Stimulated activated CD8-positive, alpha-beta memory T cell treated with anti-CD3 and anti-CD28 coated beads, Interleukin-4, amount 100 ng/mL, for 4 hours (primary cell): ENCODE measurements at regions not wholly inside any gene's neighbourhood (a gene's known extent, or its start where the extent isn't known, plus 50 kb on each side); places are given as distances from the start of the nearest gene placed in this dataset.
"Not testable (repeated sequence)": the region's sequence is repeated elsewhere in the genome, so short reads cannot be mapped to it uniquely, and the experiment has no call there.

ENCODE experiments used
- DNase-seq, 2 donors: peaks; one replicate each; pipeline ENCODE4 v3.0.0-alpha.2; 2020; ENCODE audit warnings: low read depth in 2 of 2, low spot score in 1 of 2

DNA sequence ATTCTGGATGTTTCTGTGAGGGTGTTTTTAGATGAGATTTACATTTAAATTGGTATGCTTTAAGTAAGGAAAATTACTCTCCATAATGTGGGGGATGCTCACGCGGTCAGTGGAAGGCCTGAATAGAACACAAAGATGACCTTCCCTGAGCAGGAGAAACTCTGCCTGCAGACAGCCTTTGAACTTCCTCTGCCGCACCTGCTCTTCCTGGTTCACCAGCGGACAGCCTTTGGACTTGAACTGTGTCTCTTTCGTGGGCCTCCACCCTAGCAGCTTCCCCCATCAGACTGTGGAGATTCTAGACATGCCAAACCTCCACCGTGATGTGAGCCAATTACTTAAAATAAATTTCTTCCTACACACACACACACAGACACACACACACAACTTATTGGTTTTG lies 210.7 kb downstream of the EFCAB11 start:
- no peak for DNase-seq

- DNase-seq = no peak
These were observed 214.3 kb downstream of the EFCAB11 start for GRCh38 chr14:89740241-89740640.

GRCh38 chr14:89736881-89737280 lies 217.6 kb downstream of the EFCAB11 start:
- no peak for DNase-seq

DNA sequence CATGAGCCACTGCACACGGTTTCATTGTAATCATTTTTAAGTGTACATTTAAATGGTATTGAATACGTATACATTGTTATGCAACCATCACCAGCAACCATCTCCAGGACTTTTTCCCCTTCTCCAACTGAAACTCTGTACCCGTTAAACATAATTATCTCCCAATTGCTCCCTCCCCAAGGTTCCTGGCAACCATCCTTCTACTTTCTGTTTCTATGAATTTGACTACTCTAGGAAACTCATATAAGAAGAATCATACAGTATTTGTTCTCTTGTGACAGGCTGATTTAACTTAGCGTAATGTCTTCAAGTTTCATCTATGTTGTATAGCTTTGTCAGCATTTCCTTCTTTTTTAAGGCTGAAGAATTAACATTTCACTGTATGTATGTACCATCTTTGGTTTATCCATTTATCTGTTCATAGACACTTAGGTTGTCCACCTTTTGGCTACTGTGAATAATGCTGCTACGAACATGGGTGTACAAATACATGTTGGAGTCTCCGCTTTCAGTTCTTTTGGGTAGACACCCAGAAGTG lies 223.1 kb downstream of the EFCAB11 start:
- no peak for DNase-seq

DNA sequence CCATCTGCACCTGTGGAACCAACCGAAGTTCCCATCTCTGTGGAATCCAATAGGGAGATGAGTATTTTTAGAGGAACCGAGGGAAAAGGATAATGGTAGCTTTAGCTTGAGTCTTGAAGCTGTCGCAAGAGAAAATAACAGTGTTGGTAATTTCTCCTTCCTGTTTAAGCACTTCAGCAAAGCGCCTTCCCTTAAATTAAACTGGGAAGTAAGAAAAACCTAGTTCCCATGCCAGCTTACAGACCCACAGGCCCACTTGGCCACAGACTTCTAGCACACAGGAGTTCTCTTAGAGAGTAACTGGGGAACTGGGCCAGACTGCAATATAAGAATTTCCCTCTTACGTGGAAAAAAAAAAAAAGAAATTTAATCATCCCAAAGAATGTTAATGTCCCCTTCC lies 223.8 kb downstream of the EFCAB11 start:
- no peak for DNase-seq

DNA sequence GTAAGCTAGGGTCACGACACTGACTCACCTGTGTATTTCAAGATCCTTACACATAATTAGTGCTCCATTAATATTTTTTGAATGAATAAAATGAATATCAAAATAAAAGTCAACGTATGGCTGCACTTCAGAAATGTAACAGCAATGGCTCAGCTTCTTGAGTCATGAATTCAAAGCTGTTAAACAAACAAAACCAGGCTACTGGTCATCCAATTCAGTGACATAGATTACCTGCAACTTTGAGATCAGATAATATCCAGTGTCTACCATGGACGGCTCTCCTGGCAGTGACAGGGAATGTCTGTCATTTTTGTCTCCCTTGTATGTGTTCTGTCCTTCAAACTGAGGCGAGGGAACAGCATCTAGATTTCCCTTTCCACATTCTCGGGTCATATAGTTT lies 225.6 kb downstream of the EFCAB11 start:
- no peak for DNase-seq

- DNase-seq = not testable (repeated sequence)
These were observed 228.3 kb downstream of the EFCAB11 start for GRCh38 chr14:89726226-89726625.

- DNase-seq = no peak
These were observed 229.9 kb downstream of the EFCAB11 start for GRCh38 chr14:89724628-89724960.

GRCh38 chr14:89723930-89724627 lies 230.5 kb downstream of the EFCAB11 start:
- DNase-seq = no peak

DNA sequence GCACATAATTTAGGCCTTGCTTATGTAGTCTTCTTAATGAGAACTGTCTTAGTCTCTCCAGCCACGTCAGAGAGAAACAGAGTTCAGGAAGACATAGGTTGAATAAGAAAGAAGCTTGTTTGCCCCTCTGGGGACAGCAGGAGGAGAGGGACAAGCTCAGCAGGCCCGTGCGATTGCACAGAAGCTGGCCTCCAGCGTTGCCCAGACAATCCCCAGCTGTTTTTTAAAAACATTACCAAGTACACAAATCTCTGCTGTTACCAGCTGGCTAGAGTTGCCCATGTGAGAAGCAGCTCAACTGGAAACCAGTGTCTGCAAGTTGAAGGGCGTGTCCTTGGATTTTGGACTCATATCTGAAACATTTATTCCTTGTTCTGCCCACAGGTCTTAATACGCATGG lies 232.6 kb downstream of the EFCAB11 start:
- no peak for DNase-seq

GRCh38 chr14:89720741-89721729 lies 233.5 kb downstream of the EFCAB11 start:
- peak; percentile 34 to 47 for DNase-seq

DNA sequence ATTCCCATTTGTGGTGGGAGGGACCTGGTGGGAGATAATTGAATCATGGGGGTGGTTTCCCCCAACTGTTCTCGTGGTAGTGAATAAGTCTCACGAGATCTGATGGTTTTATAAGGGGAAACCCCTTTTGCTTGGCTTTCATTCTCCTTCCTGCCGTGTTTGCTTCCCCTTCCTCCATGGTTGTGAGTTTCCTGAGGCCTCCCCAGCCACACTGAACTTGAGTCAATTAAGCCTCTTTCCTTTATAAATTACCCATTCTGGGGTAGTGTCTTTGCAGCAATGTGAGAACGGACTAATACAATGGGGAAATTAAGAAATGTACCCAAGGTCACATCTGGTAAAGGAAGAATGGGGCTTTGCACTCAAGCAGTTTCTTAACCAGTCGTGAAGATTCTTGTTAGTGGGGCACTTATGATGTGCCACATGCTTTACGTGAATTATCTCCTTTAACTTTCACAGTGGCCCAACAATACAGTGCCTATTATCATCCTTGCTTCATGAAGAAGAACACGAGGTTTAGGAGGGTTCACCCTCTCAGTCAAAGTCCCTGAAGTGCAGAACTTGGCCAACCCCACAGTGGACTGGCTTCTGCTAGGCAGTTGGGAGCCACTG lies 234.3 kb downstream of the EFCAB11 start:
- no peak for DNase-seq

GRCh38 chr14:89719366-89720075 lies 235.0 kb downstream of the EFCAB11 start:
- DNase-seq = no peak

DNA sequence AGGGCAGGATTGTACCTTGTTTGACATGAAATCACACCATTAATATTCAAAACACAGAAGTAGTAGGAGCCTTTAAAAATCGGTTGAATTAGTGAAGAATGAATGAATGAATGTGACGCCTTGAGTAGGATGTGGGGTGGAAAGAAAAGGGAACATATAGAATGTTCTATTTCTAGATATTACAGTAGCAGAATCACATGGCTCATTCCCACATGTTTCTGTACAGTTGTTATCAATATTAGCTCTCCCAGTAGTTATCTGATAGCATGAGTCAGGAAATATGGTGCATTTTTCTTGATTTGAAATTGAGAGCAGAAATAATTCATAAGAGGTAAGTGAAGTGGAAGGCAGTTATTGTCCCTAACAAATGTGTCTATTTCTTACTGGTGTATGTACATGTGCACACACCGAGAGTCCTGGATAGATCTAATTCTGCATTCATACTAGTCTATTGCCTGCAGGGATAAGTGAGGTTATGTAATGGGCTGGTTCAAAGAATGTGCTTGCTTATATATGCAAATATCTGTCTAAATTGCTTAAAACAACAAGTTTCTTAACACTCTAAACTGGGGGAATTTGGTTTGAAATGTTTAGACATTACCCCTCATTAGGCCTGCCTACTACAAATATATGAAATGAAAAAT lies 245.4 kb downstream of the EFCAB11 start:
- DNase-seq = no peak

DNA sequence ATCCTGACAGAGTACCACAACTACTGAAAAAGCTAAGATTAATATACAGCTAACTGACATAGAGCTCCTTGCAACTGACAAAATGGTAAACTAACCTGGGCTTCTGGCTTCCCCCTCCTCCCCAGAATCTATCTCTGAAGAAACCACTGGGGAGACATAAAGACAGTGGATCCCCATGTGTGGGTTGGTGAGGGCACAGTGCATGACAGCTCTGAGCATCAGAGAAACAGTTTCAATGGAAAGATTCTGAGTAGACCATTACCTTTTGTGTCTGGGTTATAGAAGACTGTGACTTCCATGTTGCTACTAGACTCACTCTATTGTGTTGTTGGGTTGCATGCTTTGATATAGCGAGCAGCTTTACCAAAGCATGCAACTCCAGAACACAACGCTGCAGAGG lies 247.4 kb downstream of the EFCAB11 start:
- no peak for DNase-seq

GRCh38 chr14:89702876-89703200 lies 251.7 kb downstream of the EFCAB11 start:
- no peak for DNase-seq

DNA sequence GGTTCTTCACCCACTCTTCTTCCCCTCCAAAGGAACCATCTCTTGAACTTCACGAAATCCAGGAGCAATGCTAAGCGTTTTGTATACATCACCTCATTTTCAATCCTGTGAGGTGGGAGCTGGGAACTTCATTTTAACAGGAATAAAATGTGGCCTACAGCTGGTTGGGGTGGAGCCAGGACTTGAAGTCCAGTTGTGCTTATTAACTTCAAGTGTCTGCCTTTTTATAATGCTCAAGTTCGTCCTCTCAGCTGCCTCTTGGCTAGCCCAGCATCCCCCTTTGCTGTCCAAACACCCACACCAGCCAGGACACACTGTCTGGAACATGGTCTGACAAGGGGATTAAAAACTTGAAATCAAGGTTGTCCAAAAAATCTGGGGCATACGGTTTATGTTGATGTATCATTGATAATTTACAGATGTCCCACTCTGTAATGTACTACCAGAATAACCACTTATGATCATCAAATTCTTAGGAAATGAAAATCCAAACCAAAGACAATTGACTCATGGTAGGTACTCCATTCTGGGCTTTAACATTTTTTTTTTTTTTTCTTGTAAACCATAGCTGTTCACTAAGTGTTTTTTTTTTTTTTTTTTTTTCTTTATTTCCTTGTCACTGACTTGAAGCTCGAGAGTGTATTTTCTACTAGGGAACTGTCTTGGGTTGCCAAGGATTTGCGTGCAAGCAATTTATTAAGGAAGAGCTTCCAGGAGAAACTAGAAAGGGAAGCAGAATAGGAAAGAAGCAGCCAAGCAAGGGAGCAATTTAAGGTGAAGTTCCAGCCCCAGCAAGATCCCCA lies 252.3 kb downstream of the EFCAB11 start:
- DNase-seq = no peak

GRCh38 chr14:89701211-89702043 lies 253.1 kb downstream of the EFCAB11 start:
- peak; percentile 62 to 74 for DNase-seq

GRCh38 chr14:89700801-89701200 lies 253.7 kb downstream of the EFCAB11 start:
- no peak for DNase-seq
